ENCODE measurements at regions not wholly inside any gene's neighbourhood (a gene's known extent, or its start where the extent isn't known, plus 50 kb on each side); places are given as distances from the start of the nearest gene placed in this dataset.

- ChIA-PET POLR2A (no interaction called here), CTCF (no interaction called here)
- no peak overlapping the region for H3K4me3 ChIP-seq (ENCODE audit: control insufficient read depth in 1 of 2, extremely low read depth in 1 of 2, low read length in 1 of 2)
- H3K27ac ChIP-seq (ENCODE audit: low read length): no peak overlapping the region
- Mint-ChIP-seq H3K9me3 (peaks cover 5 to 22% (median 11%) of the 10 kb centered on the region in 3 donors), H3K4me1 (no peaks in the 10 kb centered on the region), H3K36me3 (no peaks in the 10 kb centered on the region), H3K27ac (no peak overlapping the region), H3K4me3 (no peak overlapping the region), H3K27me3 (peaks cover 7 to 9% of the 10 kb centered on the region in 2 donors)
- no peak for ATAC-seq (replicated peaks in 1 of 4)
- DNase-seq: no peak
- WGBS (ENCODE audit: insufficient coverage): 80% methylated on average over 1 of the region's 3 CpGs
- H3K27me3 ChIP-seq (replicated peaks in 1 of 2; ENCODE audit: control insufficient read depth in 2 of 2, extremely low read depth in 1 of 2, insufficient read depth in 2 of 2, low read length in 1 of 2): peaks cover 0 to 3% of the 10 kb centered on the region in 2 experiments
- H3K36me3 ChIP-seq (ENCODE audit: control insufficient read depth in 2 of 2, extremely low read depth in 1 of 2, insufficient read depth in 1 of 2, low read length in 1 of 2): no peaks in the 10 kb centered on the region
- H3K9me3 ChIP-seq: no peaks in the 10 kb centered on the region
- H3K4me1 ChIP-seq (ENCODE audit: control insufficient read depth in 1 of 2, extremely low read depth in 1 of 2, insufficient read depth in 2 of 2, low read length in 2 of 2): no peaks in the 10 kb centered on the region
Measured at GRCh38 chr2:204445149-204445548, 100.1 kb upstream of the PARD3B start.

GRCh38 chr2:204447722-204448121 lies 97.6 kb upstream of the PARD3B start:
- ChIA-PET CTCF (no interaction called here), POLR2A (no interaction called here)
- H3K27ac Mint-ChIP-seq: no peak overlapping the region
- H3K36me3 Mint-ChIP-seq: no peaks in the 10 kb centered on the region
- Histone ChIP-seq H3K9me3 (no peaks in the 10 kb centered on the region), H3K27ac (ENCODE audit: low read length) (no peak overlapping the region), H3K4me3 (ENCODE audit: control insufficient read depth in 1 of 2, extremely low read depth in 1 of 2, low read length in 1 of 2) (no peak overlapping the region), H3K27me3 (replicated peaks in 1 of 2; ENCODE audit: control insufficient read depth in 2 of 2, extremely low read depth in 1 of 2, insufficient read depth in 2 of 2, low read length in 1 of 2) (peaks cover 0 to 3% of the 10 kb centered on the region in 2 experiments), H3K36me3 (ENCODE audit: control insufficient read depth in 2 of 2, extremely low read depth in 1 of 2, insufficient read depth in 1 of 2, low read length in 1 of 2) (no peaks in the 10 kb centered on the region), H3K4me1 (ENCODE audit: control insufficient read depth in 1 of 2, extremely low read depth in 1 of 2, insufficient read depth in 2 of 2, low read length in 2 of 2) (no peaks in the 10 kb centered on the region)
- no peaks in the 10 kb centered on the region for H3K4me1 Mint-ChIP-seq
- WGBS (ENCODE audit: insufficient coverage): no CpG with 5 or more reads among the region's 2 CpGs
- ATAC-seq (replicated peaks in 1 of 4) (no peak), DNase-seq (no peak)
- peaks cover 5 to 22% (median 11%) of the 10 kb centered on the region in 3 donors for H3K9me3 Mint-ChIP-seq
- H3K27me3 Mint-ChIP-seq: peaks cover 7 to 10% of the 10 kb centered on the region in 2 donors
- no peak overlapping the region for H3K4me3 Mint-ChIP-seq

GRCh38 chr2:204449977-204450376 lies 95.3 kb upstream of the PARD3B start:
- Mint-ChIP-seq H3K27me3 (peaks cover 4% of the 10 kb centered on the region in 2 donors), H3K4me3 (no peak overlapping the region), H3K9me3 (peaks cover 4 to 13% (median 4%) of the 10 kb centered on the region in 3 donors), H3K36me3 (no peaks in the 10 kb centered on the region), H3K4me1 (no peaks in the 10 kb centered on the region), H3K27ac (no peak overlapping the region)
- Histone ChIP-seq H3K9me3 (no peaks in the 10 kb centered on the region), H3K36me3 (ENCODE audit: control insufficient read depth in 2 of 2, extremely low read depth in 1 of 2, insufficient read depth in 1 of 2, low read length in 1 of 2) (no peaks in the 10 kb centered on the region), H3K27me3 (replicated peaks in 1 of 2; ENCODE audit: control insufficient read depth in 2 of 2, extremely low read depth in 1 of 2, insufficient read depth in 2 of 2, low read length in 1 of 2) (peaks cover 0 to 3% of the 10 kb centered on the region in 2 experiments), H3K4me3 (ENCODE audit: control insufficient read depth in 1 of 2, extremely low read depth in 1 of 2, low read length in 1 of 2) (no peak overlapping the region), H3K4me1 (ENCODE audit: control insufficient read depth in 1 of 2, extremely low read depth in 1 of 2, insufficient read depth in 2 of 2, low read length in 2 of 2) (no peaks in the 10 kb centered on the region), H3K27ac (ENCODE audit: low read length) (no peak overlapping the region)
- ChIA-PET CTCF (interaction anchor here in 1 of 2 donors (0.6 kb wide), 1 partner anchor 42 kb away, joined by 3 read pairs; no protein-coding TSS in a partner anchor), POLR2A (no interaction called here)
- no peak for DNase-seq
- WGBS (ENCODE audit: insufficient coverage): no CpG with 5 or more reads among the region's 3 CpGs
- no peak for ATAC-seq (replicated peaks in 1 of 4)

- Mint-ChIP-seq H3K27me3 (peaks cover 0 to 4% of the 10 kb centered on the region in 2 donors), H3K9me3 (no peaks in the 10 kb centered on the region), H3K4me1 (no peaks in the 10 kb centered on the region), H3K4me3 (no peak overlapping the region), H3K36me3 (no peaks in the 10 kb centered on the region), H3K27ac (no peak overlapping the region)
- WGBS (ENCODE audit: insufficient coverage): no CpG with 5 or more reads among the region's 2 CpGs
- H3K36me3 ChIP-seq (ENCODE audit: control insufficient read depth in 2 of 2, extremely low read depth in 1 of 2, insufficient read depth in 1 of 2, low read length in 1 of 2): no peaks in the 10 kb centered on the region
- H3K9me3 ChIP-seq: no peaks in the 10 kb centered on the region
- no peak for DNase-seq
- H3K4me1 ChIP-seq (ENCODE audit: control insufficient read depth in 1 of 2, extremely low read depth in 1 of 2, insufficient read depth in 2 of 2, low read length in 2 of 2): no peaks in the 10 kb centered on the region
- no peak overlapping the region for H3K27ac ChIP-seq (ENCODE audit: low read length)
- CTCF ChIA-PET: no interaction called here
- no peak for ATAC-seq (replicated peaks in 1 of 4)
- H3K4me3 ChIP-seq (ENCODE audit: control insufficient read depth in 1 of 2, extremely low read depth in 1 of 2, low read length in 1 of 2): no peak overlapping the region
- POLR2A ChIA-PET: no interaction called here
- H3K27me3 ChIP-seq (replicated peaks in 1 of 2; ENCODE audit: control insufficient read depth in 2 of 2, extremely low read depth in 1 of 2, insufficient read depth in 2 of 2, low read length in 1 of 2): peaks cover 0 to 3% of the 10 kb centered on the region in 2 experiments
Measured at GRCh38 chr2:204451766-204452165, 93.5 kb upstream of the PARD3B start.

- DNase-seq (no peak), ATAC-seq (replicated peaks in 1 of 4) (no peak)
- CTCF ChIA-PET: no interaction called here
- POLR2A ChIA-PET: no interaction called here
- H3K27me3 ChIP-seq (replicated peaks in 1 of 2; ENCODE audit: control insufficient read depth in 2 of 2, extremely low read depth in 1 of 2, insufficient read depth in 2 of 2, low read length in 1 of 2): peaks cover 0 to 3% of the 10 kb centered on the region in 2 experiments
- peaks cover 0 to 4% of the 10 kb centered on the region in 2 donors for H3K27me3 Mint-ChIP-seq
- no peak overlapping the region for H3K4me3 Mint-ChIP-seq
- H3K9me3 ChIP-seq: no peaks in the 10 kb centered on the region
- no peak overlapping the region for H3K27ac Mint-ChIP-seq
- H3K36me3 Mint-ChIP-seq: no peaks in the 10 kb centered on the region
- no peak overlapping the region for H3K27ac ChIP-seq (ENCODE audit: low read length)
- no peaks in the 10 kb centered on the region for H3K4me1 Mint-ChIP-seq
- WGBS (ENCODE audit: insufficient coverage): 74% methylated on average over 2 of the region's 7 CpGs
- no peaks in the 10 kb centered on the region for H3K36me3 ChIP-seq (ENCODE audit: control insufficient read depth in 2 of 2, extremely low read depth in 1 of 2, insufficient read depth in 1 of 2, low read length in 1 of 2)
- no peak overlapping the region for H3K4me3 ChIP-seq (ENCODE audit: control insufficient read depth in 1 of 2, extremely low read depth in 1 of 2, low read length in 1 of 2)
- no peaks in the 10 kb centered on the region for H3K4me1 ChIP-seq (ENCODE audit: control insufficient read depth in 1 of 2, extremely low read depth in 1 of 2, insufficient read depth in 2 of 2, low read length in 2 of 2)
- H3K9me3 Mint-ChIP-seq: no peaks in the 10 kb centered on the region
Measured at GRCh38 chr2:204452464-204453023, 92.7 kb upstream of the PARD3B start.

GRCh38 chr2:204453730-204454167 lies 91.5 kb upstream of the PARD3B start:
- Histone ChIP-seq H3K4me1 (ENCODE audit: control insufficient read depth in 1 of 2, extremely low read depth in 1 of 2, insufficient read depth in 2 of 2, low read length in 2 of 2) (no peaks in the 10 kb centered on the region), H3K27me3 (replicated peaks in 1 of 2; ENCODE audit: control insufficient read depth in 2 of 2, extremely low read depth in 1 of 2, insufficient read depth in 2 of 2, low read length in 1 of 2) (peaks cover 0 to 2% of the 10 kb centered on the region in 2 experiments), H3K4me3 (ENCODE audit: control insufficient read depth in 1 of 2, extremely low read depth in 1 of 2, low read length in 1 of 2) (no peak overlapping the region), H3K9me3 (no peaks in the 10 kb centered on the region), H3K36me3 (ENCODE audit: control insufficient read depth in 2 of 2, extremely low read depth in 1 of 2, insufficient read depth in 1 of 2, low read length in 1 of 2) (no peaks in the 10 kb centered on the region), H3K27ac (ENCODE audit: low read length) (no peak overlapping the region)
- Mint-ChIP-seq H3K27ac (no peak overlapping the region), H3K27me3 (peaks cover 0 to 4% of the 10 kb centered on the region in 2 donors), H3K4me3 (no peak overlapping the region), H3K4me1 (no peaks in the 10 kb centered on the region), H3K36me3 (no peaks in the 10 kb centered on the region), H3K9me3 (no peaks in the 10 kb centered on the region)
- ChIA-PET POLR2A (no interaction called here), CTCF (no interaction called here)
- DNase-seq (no peak), ATAC-seq (replicated peaks in 1 of 4) (no peak)
- 64% methylated on average over 4 of the region's 7 CpGs for WGBS (ENCODE audit: insufficient coverage)

All from T-cell (primary cell).